HG03565 (cell line): ENCODE measurements at regions not wholly inside any gene's neighbourhood (a gene's known extent, or its start where the extent isn't known, plus 50 kb on each side); places are given as distances from the start of the nearest gene placed in this dataset.

Experiments used
- ATAC-seq: cut with Tn5 transposase; IDR thresholded peaks from one replicate; pipeline ENCODE4 v1.9.1; 2021; ENCODE audit warnings: mild to moderate bottlenecking, moderate library complexity; ENCODE audit not compliant: unreplicated experiment

DNA sequence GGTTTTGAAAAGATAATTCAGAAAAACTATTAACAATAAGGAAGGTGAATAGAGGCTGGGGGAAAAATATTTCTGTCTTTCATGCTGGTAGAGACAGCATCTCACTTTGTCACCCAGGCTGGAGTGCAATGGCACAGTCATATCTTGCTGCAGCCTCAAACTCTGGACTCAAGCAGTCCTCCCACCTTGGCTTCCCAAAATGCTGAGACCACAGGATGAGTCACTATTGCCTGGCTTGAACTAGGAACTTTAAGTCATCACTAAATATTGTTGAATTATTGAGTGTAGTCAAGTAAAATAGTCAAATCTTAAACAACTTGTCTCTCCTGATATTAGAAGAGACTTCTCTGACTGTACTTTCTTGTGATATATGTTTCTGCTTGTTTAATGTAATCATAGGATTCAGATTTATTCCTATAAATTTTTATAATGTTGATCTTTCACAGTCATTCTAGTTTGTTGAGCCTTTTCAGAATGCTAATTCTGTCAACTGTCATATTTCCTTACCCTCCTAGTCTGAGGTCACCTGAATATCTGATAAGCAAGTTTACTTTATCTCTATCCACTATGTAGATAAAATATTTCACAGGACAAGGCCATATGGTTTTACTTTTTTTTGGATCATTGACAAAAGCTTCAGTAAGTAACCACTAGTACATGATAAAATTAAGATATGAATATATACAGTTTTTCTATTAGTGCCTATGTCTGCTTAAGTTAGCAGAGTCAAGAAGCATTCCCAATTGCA lies 1696.5 kb downstream of the MAT2B start:
- ATAC-seq: no peak

GRCh38 chr5:165202519-165202910 lies 1697.1 kb downstream of the MAT2B start:
- ATAC-seq: no peak

- no peak for ATAC-seq
These were observed 1703.8 kb downstream of the MAT2B start for GRCh38 chr5:165209101-165209727.

GRCh38 chr5:165224366-165225045 lies 1719.1 kb downstream of the MAT2B start:
- ATAC-seq: no peak

DNA sequence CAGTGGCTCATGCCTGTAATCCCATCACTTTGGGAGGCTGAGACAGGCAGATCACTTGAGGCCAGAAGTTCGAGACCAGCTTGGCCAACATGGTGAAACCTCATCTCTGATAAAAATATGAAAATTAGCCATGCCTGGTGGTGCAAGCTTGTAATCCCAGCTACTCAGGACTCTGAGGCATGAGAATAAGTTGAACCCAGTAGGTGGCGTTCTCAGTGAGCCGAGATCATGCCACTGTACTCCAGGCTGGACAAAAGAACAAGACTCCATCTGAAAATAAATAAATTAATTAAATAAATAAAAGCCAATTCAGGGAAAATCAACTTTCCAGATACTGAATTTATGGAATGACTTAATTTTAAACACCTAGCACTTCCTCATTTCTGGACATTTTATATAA lies 1722.1 kb downstream of the MAT2B start:
- no peak for ATAC-seq

DNA sequence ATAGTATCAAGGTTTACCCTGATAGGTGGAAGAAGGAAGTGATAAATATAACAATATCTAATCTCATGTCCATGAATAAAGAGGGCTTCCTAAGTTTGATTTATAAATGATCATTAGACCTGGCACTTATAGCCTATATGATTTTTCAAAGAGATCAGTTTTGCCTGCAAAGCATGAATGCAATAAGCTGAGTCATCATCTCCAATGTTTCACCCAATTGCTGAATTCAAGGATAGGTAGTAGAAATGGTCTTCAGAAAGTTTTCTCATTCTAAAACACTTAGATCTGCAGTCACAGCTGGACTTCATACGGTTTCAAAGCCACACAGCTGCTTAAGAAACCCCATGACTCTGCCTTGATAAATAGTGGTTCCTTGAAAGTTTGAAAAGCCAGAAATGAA lies 1722.8 kb downstream of the MAT2B start:
- no peak for ATAC-seq

- ATAC-seq: no peak
These were observed 1726.5 kb downstream of the MAT2B start for GRCh38 chr5:165231821-165232508.

DNA sequence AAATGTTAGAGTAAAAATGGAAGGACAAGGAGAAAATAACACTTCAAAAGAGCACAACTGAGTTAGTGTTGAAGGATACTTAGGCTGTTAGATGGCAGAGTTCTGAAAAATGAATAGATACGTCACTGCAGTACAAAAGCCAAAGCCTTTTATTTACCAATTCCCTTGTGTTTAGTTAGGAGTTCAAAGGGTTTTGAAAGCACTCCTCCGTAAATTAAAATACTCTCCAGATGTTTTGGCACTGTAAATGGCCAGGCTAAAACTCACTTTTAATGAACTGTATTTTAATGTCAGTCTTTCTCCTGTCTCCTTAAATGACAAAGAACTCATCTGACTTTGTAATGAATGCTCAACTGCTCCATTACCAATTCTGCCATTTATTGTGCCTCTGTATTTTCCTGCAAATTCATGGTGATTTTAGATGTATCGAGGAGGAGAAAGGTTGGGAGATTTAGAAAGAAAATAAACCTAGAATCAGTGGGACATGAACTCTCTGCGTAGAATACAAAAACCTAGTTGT lies 1727.2 kb downstream of the MAT2B start:
- ATAC-seq: no peak

- no peak for ATAC-seq
These were observed 1736.4 kb downstream of the MAT2B start for GRCh38 chr5:165241811-165242210.

DNA sequence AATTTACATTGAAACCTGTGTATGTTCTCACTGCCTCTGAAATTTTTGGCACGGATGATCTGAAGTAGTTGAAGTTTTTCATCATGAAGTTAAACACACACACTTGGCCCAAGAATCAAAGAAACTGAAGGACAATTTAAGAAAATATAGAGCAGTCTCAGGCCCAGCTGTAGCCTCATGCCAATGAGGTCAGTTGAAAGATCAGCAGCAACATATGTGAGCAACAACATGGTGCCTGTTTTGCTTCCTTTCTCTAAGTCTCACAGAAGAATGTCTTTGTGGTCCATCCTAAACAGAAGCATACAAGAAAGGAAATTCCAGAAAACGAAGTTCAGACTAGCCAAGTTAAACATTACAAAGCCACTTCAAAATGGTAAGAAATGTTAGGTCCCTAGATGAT lies 1737.2 kb downstream of the MAT2B start:
- ATAC-seq: no peak

GRCh38 chr5:165244407-165244806 lies 1739.0 kb downstream of the MAT2B start:
- ATAC-seq: no peak

GRCh38 chr5:165258197-165258771 lies 1752.9 kb downstream of the MAT2B start:
- ATAC-seq: no peak

DNA sequence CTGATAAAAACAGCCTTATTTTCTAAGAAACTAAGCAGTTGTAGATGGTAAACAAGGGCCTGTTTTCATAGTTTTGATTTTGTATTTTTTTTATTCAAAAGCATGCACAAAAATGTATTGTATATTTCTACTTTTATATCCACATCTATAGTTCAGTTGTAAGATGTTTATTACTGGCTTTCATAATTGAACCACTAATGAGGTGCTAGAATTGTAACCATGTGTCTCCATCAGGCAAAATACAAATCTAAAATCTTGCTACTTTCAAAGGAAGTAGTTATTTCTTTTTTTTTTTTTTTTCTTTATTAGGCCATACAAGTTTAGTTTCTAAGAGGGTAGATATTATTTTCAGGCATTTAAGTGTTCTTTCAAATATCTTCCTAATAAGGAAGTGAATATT lies 1755.0 kb downstream of the MAT2B start:
- no peak for ATAC-seq

GRCh38 chr5:165263536-165263935 lies 1758.1 kb downstream of the MAT2B start:
- ATAC-seq: no peak

DNA sequence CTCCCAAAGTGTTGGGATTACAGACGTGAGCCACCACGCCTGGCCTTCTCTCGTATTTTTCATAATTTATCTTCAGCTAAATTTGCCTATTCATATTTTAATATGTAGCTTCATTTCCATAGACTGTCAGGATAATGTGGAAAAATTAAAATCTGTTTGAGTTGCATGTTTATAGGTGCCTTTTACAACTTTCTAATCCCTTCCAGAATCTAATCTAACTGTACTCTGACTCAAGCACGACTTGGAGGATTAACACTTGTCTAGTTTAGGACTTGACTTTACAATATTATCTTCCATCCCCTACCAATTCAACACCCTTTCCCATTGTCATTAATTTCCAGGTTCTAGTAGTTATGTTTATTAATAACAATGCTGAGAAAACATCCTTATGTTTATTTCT lies 1761.5 kb downstream of the MAT2B start:
- ATAC-seq: no peak

- no peak for ATAC-seq
These were observed 1767.0 kb downstream of the MAT2B start for GRCh38 chr5:165272436-165272835.

DNA sequence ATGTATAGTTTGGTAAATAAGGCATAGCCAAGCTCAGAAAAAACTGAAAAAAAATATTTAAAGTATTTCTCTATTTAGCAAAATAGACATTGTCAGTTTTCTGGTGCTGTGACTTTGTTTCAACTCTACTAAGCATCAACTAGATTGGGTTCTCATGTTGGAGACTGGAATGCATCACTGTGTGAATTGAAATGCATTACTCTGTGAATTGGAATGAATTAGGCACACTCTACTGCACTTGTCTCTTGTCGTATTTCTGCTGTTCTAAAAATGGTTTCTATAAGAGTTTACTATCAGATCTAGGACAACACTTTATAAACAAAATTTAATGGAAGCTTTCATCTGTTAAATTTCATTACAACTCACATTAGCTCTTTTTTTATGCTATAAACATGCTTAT lies 1772.2 kb downstream of the MAT2B start:
- no peak for ATAC-seq

GRCh38 chr5:165282491-165282890 lies 1777.1 kb downstream of the MAT2B start:
- no peak for ATAC-seq

DNA sequence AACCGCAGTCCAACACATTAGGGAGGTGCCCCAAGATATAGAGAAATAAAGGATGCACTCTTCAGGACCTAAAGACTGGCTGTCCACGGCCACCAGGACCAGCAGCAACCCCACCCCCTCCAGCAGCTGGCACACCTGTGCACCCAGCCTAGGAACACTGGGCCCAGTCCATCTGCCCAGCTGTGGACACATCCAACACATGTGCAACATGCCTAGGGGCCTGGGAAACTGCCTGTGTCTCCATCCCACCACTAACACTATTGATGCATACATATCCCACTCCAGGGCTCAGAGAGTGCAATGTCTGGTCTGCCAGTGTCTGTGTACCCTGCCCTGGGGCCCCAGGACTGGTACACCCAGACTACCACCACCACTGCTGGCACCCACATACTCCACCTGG lies 1781.3 kb downstream of the MAT2B start:
- no peak for ATAC-seq

- no peak for ATAC-seq
These were observed 1785.1 kb downstream of the MAT2B start for GRCh38 chr5:165290535-165290934.
